Anterior cingulate cortex (tissue), 58 donors: ENCODE measurements at regions not wholly inside any gene's neighbourhood (a gene's known extent, or its start where the extent isn't known, plus 50 kb on each side); places are given as distances from the start of the nearest gene placed in this dataset.

Source experiments
- DNase-seq, 58 donors: peaks; one replicate each; lab custom pipeline; 2025; lab: John Stamatoyannopoulos, UW

DNA sequence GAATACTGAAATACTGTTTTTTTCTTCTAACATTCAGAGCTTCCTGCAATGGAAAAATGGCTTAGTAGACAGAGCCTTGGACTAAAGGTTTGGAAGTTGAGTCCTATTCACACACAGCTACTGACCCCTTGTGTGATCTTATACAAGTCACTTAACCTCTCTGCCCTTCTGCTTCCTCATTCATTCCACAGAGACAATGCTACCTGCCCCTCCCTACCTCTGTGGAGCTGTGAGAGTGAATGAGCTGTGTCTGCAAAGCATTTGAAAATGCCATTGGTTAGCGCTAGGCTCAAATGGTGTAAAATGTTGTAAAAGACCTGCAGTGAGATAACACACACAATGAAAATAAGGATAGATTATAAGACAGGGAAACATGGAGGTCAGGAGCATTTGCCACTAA is 214.4 kb downstream of the BARHL2 start:
- DNase-seq = no peak

DNA sequence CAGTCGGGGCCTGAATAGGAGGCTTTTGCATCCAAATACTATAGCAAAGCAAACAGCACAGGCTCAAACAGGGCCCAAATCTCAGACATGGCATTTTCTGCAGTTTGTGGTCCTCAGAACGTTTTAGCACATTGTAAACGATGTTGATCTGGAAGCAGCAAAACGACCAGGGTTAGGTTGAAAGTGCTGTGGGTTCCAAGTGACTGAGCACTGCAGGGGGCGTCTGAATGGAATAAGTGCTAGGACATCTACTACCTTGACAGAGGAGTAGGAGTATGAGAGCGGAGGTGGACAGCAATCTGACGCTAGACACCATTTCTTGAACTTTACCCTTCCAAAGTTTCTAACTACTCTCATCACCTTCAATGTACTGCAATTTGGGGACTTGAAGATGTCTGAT is 214.9 kb downstream of the BARHL2 start:
- DNase-seq = no peak

DNA sequence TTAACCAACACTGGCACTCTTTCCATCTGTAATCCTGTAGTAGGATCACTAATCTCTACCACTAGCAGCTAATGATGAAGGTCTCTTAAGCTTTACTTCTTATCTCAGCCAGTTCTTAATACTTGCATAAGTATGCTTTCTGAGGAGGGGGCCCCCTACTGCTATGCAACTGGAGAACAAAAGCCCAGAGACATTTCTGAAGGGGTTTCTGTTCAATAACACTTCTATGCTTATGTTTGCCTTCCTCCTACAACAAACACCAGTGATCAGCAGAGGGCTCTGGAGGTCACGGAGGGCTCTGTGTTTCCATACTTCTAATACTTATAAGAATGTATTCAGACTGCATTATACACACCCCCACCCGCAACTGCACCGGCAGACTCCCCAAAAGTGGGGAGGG is 215.8 kb downstream of the BARHL2 start:
- no peak for DNase-seq

DNA sequence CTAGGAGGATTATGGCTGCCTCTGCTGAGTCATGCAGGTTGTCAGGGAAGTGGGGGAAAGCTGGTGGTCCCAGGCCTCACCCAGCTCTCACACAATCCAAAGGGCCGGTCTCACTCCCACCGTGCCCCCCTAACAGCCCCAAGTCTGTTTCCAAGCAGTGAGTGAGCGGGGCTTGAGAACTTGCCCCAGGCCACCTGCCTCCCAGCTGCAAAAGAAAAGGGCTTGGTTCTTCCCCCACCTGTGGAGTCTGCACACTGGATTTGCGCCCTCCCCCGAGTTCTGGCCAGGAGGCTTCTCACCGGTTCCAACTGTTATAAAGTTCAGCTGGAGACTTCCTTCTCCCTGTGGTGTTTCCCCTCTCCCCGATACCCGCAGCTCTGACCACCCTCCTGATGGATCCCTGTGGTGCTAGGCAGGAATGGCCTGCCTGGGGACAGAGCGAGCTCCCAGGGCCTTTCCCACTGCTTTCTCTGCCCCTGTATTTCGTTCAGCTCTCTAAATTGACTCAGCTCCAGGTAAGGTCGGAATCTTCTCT is 222.3 kb downstream of the BARHL2 start:
- DNase-seq = no peak

DNA sequence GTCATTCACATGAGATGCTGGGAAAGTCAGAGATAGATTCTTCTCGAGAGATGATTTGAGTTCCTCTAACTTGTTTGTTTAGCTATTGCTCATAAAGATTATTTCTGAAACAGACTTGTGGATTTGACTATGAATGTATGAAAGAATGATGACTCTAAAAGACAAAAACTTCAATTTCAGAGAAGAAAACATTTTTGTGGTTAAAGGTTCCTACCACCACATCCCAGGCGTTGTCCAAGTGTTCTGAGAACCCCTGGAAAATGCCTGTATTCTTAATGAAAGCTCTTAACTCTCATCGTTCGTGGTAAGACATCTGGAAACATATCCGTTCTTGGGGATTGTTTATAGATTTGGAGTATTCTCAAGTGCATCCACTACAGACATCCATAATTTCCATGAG is 228.7 kb downstream of the BARHL2 start:
- DNase-seq = no peak

DNA sequence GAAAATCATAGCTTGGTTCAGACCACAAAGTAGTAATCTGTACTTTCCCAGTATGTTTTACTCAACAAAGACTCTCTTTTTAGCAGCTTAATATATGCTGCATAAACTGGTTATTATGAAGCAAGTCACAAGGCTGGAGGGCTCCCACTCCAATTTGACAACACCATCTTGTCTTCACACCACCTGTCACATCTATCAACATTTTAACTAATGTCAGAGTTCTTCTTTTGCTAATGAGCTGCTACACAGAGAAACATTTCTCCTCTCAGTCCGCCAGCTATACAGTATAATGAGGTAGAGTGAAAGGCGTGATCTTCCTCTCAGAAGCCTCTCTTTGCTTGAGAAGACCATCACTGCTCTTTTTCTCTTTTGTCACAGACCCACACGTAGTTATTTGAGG is 230.1 kb downstream of the BARHL2 start:
- DNase-seq = no peak

DNA sequence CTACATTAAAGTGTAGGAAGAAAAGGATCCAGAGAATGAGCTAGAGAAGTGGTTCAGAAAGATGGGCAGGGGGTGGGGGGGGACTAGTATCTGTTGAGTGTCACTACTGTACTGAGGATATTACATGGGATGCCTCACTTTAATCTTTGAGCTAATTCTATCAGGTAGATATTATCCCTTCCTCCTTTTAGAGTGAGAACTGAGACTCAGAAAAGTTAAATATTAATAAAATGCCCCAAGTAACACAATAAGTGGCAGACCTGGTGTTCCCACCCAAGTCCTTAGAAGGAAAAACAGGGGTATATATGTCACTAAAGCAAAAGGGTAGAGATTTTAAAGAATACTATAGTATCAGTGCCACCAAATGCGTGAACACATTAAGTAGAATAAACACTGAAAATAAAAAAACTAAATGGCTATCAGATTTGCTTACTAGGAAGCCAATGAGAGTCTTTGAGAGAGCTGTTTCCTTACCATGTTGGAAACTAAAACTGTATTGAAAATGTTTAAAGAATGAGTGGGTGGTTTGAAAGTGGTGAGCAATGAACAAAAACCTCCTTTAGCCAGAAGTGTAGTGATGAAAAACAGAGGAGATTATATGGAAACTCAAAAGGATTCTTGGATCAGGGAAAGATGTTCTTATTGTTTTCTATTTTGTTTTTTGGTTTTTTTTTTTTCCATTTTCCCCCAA is 230.8 kb downstream of the BARHL2 start:
- no peak for DNase-seq

DNA sequence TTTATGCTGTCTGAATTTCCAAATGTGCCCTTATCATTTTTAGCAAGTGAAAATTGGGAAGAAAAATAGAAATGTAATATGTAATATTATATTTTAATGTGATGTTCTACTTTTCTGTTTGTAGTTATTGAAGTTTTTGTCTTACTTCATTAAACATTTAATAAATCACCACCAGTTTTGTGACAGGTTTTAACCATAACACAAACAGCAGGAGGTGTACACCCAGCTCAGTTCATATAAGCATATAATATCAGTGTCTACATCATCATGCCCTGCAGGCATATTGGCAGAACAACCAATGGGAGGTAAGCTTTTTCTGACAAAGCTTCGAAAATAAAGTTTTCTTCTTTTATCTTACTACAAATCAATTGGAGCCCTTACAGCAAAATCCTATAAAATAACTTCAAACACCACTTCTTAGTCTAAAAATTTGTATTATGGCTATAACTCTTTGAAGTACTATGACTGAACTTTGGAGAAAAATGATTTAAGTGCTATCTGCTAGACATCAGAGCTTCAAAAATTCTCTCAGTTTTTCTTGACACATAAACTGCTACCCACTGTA is 236.7 kb downstream of the BARHL2 start:
- DNase-seq = no peak

DNA sequence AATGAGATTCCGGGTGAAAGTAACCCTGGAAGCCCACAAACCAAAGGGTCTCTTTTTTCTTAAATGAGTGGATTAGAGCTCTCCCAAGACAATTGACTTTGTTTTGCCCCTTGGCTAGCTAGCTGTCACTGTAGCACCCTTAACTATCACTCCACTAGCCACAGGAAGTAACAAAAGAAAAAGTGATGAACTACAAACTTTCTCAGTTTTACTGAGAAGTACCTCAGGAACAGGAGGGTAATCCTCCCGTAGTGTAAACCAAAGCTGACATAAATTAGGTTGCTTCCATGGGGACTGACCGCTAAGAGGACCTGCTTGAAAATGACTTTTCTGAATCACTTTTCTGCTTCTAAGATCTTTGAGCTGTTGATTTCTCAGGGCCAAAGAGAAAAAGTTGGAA is 240.1 kb downstream of the BARHL2 start:
- DNase-seq = no peak

DNA sequence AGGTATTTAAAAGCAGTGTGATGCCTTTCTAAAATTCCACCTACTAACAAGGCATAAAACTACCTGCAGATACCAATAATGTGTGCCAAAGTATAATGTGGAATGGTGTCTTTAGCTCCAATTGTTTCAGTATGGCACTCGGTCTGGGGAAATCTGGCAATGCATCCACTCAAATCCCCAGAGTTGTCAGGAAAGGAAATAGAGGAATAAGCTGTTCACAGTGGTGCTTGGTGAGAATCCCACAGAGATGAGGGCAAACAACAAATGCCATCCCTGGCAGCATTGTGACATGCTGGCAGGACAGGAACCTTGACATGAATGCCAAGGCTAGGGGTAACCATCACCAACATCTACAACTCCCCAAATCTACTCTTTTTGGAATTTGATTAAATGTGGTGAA is 240.7 kb downstream of the BARHL2 start:
- no peak for DNase-seq

DNA sequence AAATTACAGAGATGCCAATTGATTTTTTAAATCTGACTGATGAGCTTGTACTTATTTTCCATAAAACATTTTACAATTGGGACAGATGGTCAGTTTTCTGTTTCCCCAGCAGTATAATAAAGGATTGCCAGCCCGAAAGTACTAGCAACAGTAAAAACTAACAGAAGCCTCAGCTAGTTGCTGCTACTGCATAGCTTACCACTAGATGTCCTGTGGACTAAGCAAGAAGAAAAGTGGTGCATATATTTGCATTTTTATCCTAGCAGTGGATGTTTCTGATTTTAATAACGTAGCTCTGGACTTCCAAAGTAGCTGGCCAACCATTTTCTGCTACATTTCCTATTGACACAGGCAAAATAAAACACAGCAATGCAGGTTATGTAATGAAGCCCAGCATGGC is 241.5 kb downstream of the BARHL2 start:
- DNase-seq = no peak

DNA sequence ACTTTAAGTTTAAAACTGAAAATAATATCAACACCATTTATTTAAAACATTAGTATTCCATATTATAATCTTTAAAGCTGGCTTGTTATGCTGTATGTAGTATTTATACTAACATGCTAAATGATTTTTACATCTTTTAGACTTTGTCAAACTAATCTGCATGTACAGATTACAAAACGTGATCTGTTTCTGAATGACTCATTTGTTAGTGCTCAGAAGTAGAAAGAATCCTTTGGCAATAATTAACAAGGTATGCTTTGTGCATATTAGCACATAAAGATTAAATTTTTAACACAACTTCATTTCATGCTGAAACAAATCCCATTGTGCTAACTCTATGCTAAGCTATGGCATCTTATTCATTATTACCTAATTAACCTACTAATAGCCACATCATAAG is 242.4 kb downstream of the BARHL2 start:
- no peak for DNase-seq

DNA sequence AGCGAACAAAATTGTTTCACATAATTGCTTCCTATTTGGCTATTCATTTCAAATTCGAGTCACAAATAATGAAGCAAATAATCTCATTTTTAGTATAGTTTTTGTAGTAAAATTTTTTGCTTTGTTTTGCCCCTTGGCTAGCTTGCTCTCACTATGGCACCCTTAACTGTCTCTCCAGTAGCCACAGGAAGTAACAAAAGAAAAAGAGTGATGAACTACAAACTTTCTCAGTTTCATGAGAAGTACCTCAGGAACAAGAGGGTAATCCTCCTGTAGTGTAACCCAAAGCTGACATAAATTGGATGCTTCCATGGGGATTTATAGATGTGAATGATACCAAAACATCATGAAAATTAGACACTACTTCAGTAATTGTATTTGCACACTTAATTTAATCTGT is 242.9 kb downstream of the BARHL2 start:
- DNase-seq = no peak

DNA sequence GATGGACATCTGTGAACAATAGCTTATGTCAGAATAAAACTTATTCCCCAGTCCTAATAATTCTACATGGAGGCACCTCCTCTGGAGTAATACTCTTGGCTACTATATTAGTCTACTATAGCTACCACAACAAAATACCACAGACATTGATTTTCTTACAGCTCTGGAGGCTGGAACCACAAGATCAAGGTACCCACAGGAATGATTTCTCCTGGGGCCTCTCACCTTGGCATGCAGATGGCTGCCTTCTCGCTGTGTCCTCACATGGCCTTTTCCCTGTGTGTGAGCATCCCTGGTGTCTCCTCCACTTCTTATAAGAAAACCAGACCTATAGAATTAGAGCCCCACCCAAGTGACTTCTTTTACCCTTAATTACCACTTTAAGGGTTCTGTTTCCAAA is 244.3 kb downstream of the BARHL2 start:
- DNase-seq = no peak

DNA sequence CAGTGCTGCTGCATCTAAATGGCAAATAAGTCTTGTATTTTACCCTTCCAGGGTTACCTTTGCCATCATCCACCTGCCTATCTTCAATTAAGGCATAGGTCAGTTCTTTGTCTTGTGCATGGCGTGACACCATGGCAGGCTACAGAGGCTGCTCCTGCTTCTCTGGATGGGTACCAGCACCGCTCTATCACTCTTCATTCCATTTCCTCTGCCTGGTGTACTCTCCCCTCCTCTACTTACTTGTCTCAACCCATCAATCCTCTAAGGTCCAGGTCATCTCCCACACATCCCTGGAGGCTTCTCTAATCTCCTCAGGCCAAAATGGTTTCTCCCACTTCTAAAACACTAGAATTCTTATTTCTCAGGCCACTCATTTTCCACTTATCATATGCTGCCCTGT is 257.5 kb downstream of the BARHL2 start:
- DNase-seq = no peak

DNA sequence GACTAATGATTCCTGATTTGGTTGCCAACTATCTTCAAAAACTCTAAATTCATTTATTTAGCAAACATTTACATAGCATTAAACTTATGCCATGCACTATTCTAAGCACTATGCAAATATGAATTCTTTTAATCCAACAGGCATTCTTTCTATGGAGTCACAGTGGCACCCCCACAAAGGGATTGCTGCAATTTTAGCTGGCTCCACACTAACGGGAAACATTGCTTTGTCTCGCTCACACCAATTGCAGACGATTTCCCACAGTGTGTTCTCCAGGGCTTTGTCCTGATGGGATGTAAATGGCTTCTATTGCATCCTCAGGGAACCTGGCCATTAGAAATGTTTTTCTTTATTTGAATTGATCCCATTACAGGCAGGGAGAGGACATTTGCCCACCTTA is 259.1 kb downstream of the BARHL2 start:
- no peak for DNase-seq

DNA sequence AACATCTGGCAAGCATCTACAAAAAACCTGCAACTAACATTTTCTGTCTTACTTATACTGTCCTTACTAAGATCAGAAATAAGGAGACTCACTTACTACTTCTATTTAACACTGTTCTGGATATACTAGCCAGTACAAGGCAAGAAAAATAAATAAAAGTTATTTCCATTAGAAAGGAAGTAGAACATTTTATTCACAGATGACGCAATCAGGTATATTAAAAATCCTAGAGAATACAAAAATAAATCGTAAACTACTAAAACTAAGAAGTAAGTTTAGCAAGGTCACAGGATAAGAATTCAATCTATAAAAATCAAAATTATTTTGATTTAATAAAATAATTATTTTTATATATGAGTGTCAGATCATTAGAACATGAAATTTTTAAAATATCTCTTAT is 264.6 kb downstream of the BARHL2 start:
- no peak for DNase-seq

DNA sequence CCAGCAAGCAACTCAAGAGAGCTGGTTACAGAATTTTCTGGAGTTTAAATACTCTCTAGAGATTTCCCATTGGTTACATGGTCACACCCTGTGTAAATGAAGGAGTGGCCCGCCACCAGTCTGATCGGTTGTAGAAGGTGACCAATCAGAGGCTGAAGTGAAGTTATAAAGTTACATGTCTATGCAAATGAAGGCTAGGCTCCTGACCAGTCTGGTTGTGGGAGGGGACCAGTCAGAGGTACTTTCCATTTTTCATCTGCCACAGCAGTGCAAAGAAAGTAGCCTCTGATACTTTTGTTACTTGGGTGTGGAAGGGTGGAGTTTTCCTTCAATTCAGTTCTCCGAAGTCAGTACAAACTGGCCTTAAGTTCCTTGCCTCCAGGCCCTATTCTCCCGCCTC is 273.7 kb downstream of the BARHL2 start:
- DNase-seq = no peak

DNA sequence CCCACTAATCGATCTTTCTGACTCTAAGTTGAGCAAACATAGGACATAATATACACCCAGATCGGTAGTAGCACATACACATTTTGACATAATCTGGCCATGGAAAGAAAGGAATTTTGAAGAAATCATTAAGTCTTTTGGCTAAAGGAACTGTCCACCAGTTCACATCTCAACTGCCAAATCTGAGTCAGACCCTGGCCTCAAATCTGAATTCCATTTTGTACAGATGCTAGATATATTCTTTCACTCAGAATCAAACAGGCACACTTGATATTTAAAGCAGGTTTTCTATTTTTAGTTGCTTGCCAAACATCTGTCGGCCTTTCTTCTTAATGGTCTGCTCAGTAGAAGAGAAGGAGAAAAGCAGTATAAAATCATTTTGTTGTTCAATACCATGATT is 281.8 kb downstream of the BARHL2 start:
- no peak for DNase-seq

DNA sequence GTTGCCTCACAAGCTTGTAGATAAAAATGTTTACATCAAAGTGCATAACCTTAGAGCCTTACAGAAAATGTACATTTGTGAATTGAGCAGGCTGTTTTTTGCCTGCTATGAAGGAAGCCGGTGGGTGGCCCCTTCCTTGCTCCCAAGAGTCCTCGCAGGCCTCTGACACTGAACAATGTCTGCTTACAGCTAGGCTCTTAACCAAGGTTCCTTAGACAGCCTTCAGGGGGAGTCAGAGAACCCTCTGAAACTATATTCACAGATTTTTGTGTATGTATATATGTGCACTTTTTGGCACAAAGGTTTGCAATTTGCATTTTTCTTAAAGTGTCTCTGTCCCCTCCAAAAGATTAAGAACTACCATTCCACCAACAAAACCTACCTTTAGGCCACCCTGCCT is 282.6 kb downstream of the BARHL2 start:
- DNase-seq = no peak

DNA sequence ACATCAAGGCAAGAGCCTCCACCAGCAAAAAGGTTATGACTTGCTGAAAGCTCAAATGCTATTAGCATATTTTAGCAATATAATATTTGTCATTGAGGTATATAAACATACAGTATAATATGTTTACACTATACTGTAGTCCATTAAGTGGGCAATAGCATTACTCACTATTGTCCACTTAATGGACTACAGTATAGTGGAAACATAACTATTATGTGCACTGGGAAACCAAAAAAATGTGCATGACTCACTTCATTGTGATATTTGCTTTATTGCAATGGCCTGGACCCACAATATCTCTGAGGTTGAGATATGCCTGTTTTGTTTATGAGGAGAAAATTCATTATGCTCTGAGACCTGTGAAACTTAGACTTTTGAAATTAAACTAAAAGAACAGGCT is 300.0 kb downstream of the BARHL2 start:
- no peak for DNase-seq

DNA sequence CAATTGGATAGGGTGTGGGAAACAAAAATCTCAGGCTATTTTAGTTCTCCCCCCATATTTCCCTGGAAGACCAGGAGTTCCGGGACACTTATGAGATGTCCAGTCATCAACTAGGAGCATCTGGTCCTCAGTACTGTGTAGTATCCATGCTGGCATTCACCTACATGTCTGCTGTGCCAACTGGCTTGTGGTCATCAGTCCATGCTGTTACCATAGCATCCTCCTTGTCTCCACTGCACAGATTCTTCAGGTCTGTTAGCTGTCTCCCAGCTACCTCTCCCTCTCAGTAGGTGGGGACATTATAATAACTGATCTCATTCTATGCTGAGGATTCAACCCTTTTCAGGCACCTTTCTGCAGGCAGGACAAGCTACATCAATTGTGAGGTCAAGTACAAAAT is 302.9 kb downstream of the BARHL2 start:
- DNase-seq = peak in 10 of 58 donors; percentile 1 to 43 (median 8)

DNA sequence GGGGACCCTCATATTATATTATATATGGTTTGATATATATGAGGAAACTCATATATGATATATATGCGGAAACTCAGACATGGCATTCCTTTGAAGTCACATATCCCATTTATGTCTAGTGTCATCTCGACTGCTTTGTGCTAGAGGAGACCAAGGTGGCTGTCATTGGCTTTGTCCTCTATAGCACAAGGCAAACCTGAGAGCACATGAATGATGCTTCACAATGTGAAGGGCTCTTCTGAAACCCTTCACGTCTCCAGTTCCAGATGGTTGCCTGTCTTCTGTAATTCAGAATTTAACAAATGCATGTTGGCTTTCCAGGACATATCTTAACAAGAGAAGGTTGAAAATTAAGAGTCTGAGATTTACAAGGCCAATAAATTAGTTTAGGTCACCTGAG is 303.6 kb downstream of the BARHL2 start:
- DNase-seq = no peak
